HK-2 (cell line): ENCODE measurements at regions not wholly inside any gene's neighbourhood (a gene's known extent, or its start where the extent isn't known, plus 50 kb on each side); places are given as distances from the start of the nearest gene placed in this dataset.
"Not testable (repeated sequence)": the region's sequence is repeated elsewhere in the genome, so short reads cannot be mapped to it uniquely, and the experiment has no call there.

Experiments used
- DNase-seq: peaks from one replicate; pipeline ENCODE4 v3.0.0-alpha.2; 2018; ENCODE audit not compliant: unreplicated experiment

DNA sequence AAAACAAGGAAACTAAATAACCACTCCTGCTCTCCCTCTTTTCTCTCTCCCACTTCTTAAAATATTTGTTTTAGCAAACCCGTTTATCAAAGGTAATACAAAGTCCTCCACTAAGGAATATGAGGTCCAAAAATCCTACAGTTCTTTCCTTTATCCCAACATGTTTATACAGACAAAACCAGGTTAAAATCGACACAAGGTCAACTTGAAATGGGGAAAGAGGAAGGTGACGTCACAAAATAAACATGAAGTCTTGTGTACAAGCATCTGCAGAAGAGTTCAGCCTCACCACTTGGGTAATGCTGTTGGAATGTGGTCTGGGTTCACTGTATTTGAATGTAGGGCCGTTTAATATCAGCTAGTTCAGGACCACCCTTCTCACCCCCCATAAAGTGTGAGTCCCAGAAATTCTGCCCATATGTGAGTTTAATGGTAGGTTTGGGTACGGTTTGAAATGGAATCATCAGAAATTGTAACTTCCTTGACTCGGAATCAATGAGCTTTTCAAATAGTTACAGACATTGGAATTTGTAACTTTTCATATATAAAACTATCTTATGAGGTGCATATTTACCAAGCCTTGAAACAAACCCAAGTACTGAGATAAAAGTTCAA lies 120.0 kb upstream of the SLC38A2 start:
- DNase-seq, result peak; percentile 5

DNA sequence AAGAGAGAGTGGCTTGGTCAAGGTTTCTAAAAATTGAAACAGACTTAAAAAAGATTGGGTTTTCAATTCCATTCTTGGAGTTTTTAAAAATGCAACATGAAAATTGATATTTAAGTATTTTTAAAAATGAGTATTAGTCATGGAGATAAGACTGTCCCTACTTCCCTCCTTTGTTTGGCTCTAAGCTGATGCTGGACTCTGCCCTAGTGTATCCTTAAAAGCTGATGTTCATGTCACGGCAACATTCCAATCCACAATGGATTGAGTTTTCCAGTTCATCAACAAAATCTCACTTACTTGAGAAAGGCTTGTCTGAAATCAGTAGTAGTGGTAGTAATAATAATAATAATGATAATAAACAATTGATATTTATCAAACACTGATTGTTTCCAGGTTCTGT lies 119.0 kb upstream of the SLC38A2 start:
- DNase-seq, result no peak

DNA sequence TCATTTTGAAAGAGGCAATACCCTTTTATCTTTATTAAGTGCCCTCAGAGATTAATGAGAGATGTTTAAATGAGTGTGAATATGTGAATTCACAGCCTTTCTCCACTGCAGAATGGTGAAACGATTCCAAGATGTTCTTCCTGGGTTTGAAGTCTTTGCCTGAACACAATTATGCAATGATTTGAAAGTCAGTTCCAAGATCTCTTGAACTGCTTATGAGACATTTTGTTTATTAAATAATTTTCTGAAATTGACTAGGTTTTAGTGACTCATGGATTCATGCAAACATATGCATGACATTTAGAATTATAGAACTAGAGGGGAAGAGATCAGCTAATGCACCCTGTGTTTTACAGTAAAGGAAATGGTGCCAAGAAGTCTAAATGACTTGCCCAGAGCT lies 118.1 kb upstream of the SLC38A2 start:
- no peak for DNase-seq

DNA sequence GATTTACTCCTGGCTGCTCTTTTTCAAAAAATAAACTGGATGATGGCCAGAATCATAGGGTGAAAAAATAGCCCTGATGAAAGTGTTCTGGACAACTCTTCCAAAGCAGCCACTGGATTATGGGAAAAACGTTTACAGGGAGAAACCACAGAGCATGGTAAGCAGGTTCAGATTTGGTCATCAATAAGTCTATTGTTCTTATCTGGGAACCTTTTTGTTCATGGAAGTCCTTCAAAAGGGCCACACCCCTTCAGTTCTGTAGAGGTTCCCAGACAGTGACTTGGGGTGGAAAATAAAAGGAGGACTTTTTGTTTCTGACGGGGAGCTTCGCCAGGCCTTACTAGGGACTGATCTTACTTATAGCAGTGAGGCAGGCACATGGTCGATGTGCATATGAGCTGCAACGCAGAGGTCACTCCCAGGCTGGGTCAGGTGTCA lies 117.4 kb upstream of the SLC38A2 start:
- DNase-seq, result no peak

DNA sequence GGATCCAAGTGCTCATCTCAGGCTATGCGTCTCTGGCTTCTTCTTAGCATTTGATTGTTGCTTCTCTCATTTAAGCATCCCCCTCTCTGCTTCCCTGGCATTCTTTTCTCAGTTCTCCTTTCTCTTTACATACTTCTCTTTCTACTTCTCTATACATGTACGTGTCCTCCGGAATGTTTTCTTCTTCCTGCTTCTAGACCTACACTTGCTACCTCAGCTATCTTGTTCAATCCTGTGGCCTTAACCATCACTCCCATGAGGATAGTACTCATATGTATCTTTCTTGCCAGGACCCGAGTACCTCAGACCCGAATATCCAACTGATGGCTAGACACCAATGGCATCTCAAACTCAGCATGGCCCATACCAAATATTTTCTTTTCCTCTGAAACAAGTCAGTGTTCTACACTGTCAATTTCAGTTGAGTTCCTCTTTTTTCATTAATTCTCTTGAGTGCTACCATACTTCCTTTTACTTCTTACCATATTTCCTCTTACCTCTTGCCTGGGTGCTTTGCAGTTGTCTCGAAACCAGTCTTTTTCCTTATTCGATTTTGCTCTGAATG lies 115.1 kb upstream of the SLC38A2 start:
- no peak for DNase-seq

DNA sequence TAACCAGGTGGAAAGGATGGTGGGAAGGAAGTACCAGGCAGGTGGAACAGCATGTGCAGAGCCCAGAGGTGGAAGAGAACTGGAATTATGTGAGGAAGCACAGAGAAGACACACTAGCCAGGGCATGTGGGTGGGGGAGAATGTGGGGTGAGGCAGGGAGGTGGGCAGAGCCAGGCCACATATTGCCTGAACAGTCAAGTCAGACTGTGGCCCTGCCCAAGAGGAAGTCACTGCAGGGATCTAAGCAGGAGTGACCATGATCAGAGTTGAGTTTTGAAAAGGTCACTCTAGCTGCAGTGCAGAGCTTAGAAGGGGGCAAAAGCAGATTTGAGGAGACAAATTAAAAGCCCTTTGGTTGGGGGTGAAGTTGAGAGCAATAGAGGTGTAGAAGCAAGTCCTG lies 114.0 kb upstream of the SLC38A2 start:
- no peak for DNase-seq

DNA sequence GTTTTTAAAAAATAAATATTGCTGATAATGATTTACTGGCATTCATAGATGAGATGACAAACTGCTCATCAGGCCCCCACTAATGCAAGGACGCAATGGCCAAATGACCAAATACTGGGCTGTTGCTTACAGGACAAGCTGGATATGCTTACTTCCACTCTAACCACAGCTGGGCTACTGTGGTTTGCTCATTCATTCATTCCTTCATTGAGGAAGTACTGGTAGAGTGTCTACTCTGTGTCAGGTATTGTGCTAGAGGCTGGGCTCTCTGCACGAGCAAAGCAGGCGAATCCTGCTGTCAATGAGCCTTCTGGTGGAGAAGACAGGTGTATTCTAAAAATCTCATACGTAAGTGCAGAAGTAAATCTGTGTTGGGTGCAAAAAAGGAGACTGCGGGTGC lies 113.3 kb upstream of the SLC38A2 start:
- DNase-seq, result no peak

DNA sequence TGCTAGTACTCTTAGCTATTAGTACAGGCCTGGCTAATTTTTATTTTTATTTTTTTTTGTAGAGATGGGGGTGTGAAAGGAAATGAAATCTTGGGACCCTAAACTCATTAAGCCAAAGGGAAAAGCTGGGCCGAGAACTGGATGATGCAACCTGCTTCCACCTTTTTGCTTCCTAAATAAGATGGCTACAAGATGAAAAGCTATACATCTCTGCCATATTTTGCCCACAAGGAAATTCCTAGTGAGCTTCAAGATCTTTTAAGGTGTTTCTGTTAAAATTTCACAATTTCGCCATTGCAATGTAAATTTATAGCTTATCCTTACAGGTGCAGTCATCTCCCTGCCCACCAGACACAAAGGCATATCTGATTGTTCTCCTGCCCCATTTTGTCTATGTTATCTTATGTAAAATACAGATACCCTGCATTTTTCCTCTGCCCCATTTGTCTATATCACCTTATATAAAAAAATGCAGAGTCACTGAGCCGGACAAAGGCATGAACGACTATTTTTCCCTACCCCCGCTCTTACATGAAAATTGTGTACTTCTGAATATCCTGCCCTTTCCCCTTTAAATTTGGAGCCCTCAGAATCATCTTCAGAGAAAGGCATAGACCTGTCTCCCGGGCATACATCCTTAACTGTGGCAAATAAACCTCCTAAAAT lies 112.0 kb upstream of the SLC38A2 start:
- DNase-seq, result no peak

DNA sequence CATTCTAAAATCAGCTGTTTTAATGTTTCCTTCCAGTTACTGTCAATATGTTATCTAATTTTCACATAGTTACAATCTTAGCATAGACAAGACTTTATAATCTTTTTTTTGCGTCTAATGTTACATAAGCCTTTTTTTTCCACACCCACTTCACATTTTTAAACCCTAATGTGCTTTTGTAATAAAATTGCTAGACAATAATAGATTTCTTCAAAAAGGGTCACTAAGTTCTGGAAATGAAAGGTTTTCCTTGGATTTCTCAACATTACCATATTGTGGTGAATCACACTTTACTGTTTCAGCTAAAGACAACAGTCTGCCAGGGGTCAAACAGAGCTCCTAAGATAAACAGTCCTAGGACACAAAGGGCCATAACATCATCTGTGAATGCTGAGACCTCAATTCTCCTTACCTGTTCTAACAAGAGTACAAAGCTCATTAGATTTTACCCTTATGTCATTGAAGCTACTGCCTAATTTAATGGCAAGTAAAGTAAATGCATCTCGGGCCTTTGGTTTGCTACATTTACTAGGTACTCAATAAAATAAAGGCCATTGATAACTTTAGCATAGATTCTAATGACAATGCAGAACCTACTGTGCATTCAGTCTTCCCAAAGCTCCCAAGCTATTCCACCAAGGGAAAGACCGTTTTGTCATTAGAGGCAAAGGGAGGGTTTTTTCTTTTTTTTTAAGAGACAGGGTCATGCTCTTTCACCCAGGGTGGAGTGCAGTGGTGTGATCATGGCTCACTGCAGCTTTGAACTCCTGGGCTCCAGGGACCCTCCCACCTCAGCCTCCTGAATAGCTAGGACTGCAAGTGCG lies 111.2 kb upstream of the SLC38A2 start:
- DNase-seq, result no peak

DNA sequence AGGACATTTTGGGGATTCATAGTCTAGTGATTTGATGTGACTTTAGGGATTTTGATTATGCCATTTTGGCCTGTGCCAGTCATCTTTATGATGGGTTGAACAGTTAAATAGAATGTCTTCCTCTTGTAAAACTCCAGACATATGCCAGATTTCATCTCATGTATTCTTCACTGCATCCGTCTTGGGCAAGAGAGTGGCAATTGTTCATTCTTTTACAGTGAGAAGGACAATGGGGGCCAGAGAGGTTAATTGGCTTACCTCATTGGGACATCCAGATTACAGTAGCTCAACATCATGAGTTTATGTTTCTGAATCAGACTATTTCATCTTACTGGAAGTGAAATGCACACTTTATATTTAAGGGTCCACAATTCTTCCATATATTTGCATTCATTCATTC lies 108.2 kb upstream of the SLC38A2 start:
- DNase-seq, result no peak

DNA sequence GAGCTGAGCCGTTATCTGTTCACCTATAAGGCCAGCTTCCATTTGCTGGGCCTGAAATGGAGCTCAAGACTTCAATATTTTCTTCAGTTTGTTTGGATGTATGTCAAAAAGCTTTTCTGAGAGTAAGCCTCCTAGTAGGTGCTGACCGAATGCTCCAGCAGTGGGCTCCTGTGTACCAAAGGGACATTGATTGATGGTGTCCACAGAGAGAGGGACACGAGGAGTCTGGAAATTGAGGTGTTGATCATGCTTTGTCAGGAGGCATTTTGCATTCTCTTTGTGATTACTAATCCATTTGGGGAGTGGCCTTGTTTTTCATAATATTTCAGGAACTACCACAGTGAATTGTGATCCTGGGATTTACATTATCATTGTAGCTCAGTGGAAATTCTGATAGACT lies 107.7 kb upstream of the SLC38A2 start:
- DNase-seq, result no peak

DNA sequence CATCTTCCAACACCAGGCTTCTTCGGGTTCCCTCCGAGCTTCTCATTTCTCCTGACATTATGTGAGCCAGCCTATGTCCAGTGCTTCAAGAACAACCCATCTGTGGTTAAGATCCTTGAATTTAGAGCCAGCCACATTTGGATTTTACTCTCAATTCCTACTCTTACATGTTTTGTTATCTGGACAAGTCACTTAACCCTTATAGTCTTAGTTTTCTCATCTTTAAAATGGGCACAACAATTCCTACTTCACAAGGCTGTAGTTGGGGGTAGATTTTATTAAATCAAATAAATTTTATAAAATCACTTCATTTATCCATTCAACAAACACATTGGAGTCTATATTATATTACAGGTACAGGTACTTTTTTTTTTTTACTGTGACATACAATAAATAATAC lies 105.5 kb upstream of the SLC38A2 start:
- no peak for DNase-seq

DNA sequence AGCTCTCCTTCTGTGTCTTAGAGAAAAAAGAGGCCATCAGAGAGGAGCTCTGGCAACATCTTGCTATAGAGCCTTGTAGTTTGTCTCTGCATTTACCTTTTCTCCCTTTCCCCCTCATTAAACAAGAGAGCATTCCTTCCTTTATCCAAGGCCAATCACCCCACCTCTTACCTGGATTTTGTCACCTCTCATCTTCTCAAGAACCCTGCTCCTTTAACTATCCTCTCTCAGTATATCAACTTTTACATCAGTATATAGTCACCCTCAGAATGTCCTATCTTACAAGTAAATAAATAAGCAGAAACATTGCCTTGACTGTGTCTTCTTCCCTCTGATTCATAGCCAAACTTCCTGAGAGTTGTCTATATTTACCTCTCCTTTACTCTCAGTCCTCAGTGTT lies 105.0 kb upstream of the SLC38A2 start:
- no peak for DNase-seq

DNA sequence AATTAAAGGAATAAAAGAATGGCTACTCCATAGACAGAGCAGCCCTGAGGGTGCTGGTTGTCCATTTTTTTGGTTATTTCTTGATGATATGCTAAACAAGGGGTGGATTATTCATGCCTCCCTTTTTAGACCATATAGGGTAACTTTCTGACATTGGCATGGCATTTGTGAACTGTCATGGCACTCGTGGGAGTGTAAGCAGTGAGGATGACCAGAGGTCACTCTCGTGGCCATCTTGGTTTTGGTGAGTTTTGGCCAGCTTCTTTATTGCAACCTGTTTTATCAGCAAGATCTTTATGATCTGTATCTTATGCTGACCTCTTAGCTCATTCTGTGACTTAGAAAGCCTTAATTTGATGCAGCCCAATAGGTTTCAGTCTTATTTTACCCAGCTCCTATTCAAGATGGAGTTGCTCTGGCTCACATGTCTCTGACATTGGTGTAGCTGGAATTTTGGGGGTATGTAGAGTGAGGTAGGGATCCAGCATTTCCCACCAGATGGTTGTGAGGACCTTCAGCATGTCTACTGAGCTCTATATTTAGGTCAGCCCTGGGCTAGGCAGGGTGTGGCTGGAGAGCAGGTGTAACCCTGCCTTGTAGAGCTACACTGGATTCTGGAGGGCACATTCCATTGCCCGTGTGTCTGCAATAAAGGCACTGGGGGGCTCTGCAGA lies 103.5 kb upstream of the SLC38A2 start:
- DNase-seq, result no peak

DNA sequence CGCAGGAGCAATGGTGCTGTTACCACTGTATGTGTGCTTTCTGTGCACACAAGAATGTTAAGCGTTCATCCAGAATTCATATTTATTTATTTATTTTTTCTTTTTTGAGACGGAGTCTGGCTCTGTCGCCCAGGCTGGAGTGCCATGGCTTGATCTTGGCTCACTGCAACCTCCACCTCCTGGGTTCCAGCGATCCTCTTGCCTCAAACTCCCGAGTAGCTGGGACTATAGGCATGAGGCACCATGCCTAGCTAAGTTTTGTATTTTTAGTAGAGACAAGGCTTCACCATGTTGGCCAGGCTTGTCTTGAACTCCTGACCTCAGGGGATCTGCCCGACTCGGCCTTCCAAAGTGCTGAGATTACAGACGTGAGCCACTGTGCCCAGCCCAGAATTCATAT lies 101.8 kb upstream of the SLC38A2 start:
- DNase-seq, result not testable (repeated sequence)

DNA sequence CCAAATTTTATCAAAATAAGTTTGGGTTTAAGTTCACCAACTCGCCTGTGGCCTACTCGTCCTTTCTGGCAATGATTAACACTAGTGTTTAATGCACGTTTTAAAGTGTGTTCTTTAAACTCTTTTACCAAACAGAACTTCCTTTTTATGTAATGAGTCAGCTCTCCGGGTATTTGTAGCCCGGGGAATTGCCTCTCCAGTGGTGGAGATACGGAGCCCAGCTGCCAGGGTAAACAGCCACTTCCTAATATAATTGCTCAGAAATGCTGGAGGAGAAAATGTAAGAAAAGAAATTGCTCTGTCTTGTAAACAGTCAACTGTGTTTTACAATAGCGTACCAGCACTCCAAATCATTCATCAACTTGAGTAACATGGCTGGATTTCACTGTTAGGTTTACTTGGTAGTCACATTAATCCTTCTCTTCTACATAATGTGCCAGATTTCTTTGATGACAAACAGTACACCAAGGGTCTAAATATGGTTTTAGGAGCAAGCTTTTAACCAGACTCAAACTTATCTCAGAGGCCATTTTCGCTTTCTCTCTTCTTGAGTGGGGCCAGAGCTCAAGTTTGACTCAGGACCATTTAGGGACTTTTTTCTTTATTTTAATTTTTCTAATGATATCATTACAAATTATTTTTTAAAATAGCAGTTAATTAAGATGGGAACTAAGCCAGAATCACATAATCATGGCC lies 101.2 kb upstream of the SLC38A2 start:
- peak; percentile 44 for DNase-seq

DNA sequence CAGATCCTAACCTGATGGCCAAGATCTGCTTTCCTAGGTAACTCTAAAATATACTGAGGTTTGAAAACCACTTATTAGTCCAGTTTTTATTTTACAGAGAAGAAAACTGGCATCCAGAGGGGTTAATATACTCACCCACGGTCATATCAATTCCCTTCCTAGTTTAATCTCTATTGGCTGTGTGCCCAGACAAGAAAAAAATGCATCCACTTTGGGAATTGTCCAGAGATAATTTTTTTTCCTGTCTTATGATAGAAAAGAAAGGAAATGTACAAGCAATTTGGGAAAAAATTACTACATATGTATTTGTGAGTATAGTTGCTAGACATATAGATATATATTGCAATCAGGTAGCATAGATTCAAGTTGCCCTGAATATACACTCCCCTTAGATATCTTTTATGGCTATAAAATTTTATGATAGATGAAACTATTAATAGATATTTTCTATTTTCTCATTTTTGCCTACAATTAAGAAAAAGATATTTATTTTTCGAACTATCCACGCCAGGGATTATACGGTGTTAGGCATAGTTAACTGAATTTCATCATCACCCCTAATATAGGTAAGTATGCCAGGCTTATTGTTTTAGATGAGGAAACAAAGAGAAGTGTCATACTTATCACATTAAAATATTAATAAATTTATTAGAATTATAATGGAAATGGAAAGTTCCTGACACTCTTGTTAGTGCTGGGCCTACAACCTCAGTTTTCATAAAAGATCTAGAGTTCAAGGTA lies 100.5 kb upstream of the SLC38A2 start:
- no peak for DNase-seq

DNA sequence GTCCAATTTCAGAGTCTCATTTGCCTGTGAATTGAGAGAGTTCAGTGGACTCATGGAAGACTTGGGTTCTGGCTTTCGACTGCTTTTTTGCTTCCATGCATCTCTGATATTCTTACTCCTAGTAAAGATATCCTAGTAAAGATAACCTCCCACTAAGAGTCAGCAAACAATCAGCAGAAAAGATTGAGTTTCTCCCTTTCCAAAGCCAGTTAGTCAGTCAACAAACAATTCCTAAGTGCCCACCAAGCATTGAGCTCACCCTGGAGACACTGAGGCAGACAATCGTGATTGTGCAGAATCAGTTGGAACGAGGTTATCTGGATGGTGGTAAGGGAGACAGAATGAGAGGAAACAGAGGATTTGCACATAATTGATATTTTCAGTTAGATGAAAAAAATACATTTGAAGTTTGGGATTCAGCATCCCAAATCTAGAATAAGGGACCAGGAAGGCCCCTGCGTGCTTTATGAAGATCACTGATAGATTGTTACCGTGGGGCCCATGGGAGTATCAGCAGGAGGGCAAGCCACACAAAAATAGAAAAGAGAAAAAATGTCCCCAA lies 99.7 kb upstream of the SLC38A2 start:
- no peak for DNase-seq

DNA sequence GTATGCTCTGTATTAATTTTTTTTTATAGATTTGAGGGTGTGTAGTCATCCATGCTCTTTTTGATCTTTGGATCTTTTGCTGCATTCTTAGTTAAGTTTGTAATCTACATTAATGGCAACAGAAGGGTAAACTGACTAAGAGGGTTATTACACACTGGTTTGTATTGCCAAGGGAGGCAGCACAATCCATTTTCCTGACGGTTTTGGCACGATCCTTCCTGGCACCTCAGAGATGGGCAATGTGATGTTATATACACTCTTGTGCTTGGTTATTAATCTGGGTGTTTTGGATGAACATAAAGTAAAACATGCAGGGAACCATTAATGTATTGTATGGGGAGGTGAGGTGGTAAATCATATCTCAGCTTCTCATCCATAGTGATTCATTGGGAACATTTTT lies 98.8 kb upstream of the SLC38A2 start:
- DNase-seq, result no peak

DNA sequence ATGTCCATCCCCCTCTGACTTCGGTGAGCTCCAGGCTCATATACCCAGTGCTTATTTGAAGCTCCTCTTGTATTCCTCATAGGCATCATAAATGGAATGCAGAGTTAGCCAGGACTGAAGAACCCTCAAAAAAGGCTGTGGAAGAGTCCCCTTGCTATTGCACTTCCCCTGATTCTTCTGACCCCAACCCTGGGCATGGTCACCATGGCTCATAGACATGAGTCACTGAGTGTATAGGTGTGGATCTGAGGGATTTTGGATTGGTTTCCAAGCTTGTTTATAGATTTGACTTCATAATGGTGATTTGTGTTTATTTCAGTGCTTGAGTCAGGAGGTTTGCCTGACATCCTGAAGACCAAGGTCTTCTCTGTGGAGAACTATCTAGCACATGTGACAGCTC lies 98.4 kb upstream of the SLC38A2 start:
- no peak for DNase-seq
